ENCODE measurements at regions not wholly inside any gene's neighbourhood (a gene's known extent, or its start where the extent isn't known, plus 50 kb on each side); places are given as distances from the start of the nearest gene placed in this dataset.

DNA sequence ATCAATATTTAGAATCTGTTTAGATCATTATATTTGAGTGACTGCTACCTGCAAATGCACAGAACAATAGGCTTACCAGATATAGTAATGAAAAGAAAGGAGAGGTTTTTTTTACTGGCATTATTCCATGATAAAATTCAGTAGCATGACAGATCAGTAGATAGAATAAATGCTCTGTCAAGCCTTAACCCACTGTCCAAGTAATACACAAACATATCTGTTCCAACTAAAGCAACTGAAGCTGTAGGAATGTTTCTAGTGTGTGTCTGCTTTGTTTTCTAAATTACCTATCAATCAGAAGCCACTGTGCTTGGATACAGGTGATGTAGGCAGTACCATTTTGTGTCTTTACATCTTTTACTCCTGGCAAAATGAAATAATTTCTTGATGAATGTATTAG, 604.6 kb downstream of the PCDH7 start:
- no peak overlapping the region for H3K4me3 ChIP-seq (ENCODE audit: control insufficient read depth in 1 of 2, extremely low read depth in 1 of 2, low read length in 1 of 2)
- Mint-ChIP-seq H3K9me3 (peaks cover 2 to 14% (median 11%) of the 10 kb centered on the region in 3 donors), H3K27me3 (no peaks in the 10 kb centered on the region), H3K4me3 (no peak overlapping the region), H3K36me3 (no peaks in the 10 kb centered on the region), H3K27ac (no peak overlapping the region), H3K4me1 (no peaks in the 10 kb centered on the region)
- ATAC-seq (replicated peaks in 1 of 4) (no peak), DNase-seq (no peak)
- peaks cover 2% of the 10 kb centered on the region for H3K9me3 ChIP-seq
- ChIA-PET CTCF (no interaction called here), POLR2A (no interaction called here)
- no peak overlapping the region for H3K27ac ChIP-seq (ENCODE audit: low read length)
- H3K36me3 ChIP-seq (ENCODE audit: control insufficient read depth in 2 of 2, extremely low read depth in 1 of 2, insufficient read depth in 1 of 2, low read length in 1 of 2) = no peaks in the 10 kb centered on the region
- H3K27me3 ChIP-seq (replicated peaks in 1 of 2; ENCODE audit: control insufficient read depth in 2 of 2, extremely low read depth in 1 of 2, insufficient read depth in 2 of 2, low read length in 1 of 2) = no peaks in the 10 kb centered on the region
- H3K4me1 ChIP-seq (ENCODE audit: control insufficient read depth in 1 of 2, extremely low read depth in 1 of 2, insufficient read depth in 2 of 2, low read length in 2 of 2) = no peaks in the 10 kb centered on the region

DNA sequence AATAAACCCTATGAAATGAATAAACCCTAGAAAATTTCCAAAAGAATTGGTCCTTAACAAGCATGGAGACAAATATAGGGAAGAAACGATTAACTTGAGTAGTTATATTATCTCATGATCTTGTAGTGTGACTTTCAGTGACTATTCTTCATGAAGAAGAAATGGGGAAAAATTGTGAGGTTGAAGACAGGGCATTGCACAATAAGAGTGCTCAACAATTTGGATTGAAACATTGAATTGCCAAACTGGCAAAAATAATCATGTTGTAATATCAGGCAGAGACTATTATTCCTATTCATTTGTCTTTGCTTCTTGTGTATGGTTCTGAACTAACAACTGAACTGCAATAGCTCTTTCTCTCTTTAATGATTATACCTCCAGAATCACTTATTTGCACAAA, 605.1 kb downstream of the PCDH7 start:
- peaks cover 5 to 13% (median 11%) of the 10 kb centered on the region in 3 donors for H3K9me3 Mint-ChIP-seq
- H3K4me1 ChIP-seq (ENCODE audit: control insufficient read depth in 1 of 2, extremely low read depth in 1 of 2, insufficient read depth in 2 of 2, low read length in 2 of 2) = no peaks in the 10 kb centered on the region
- H3K27ac ChIP-seq (ENCODE audit: low read length) = no peak overlapping the region
- no peaks in the 10 kb centered on the region for H3K27me3 Mint-ChIP-seq
- ChIA-PET CTCF (no interaction called here), POLR2A (no interaction called here)
- H3K4me3 Mint-ChIP-seq = no peak overlapping the region
- no peaks in the 10 kb centered on the region for H3K36me3 Mint-ChIP-seq
- no peak overlapping the region for H3K27ac Mint-ChIP-seq
- no peaks in the 10 kb centered on the region for H3K36me3 ChIP-seq (ENCODE audit: control insufficient read depth in 2 of 2, extremely low read depth in 1 of 2, insufficient read depth in 1 of 2, low read length in 1 of 2)
- no peak for ATAC-seq (replicated peaks in 1 of 4)
- H3K9me3 ChIP-seq = peaks cover 2% of the 10 kb centered on the region
- no peaks in the 10 kb centered on the region for H3K4me1 Mint-ChIP-seq
- H3K27me3 ChIP-seq (replicated peaks in 1 of 2; ENCODE audit: control insufficient read depth in 2 of 2, extremely low read depth in 1 of 2, insufficient read depth in 2 of 2, low read length in 1 of 2) = no peaks in the 10 kb centered on the region
- WGBS (ENCODE audit: insufficient coverage) = 60% methylated on average over 1 of the region's 1 CpG
- H3K4me3 ChIP-seq (ENCODE audit: control insufficient read depth in 1 of 2, extremely low read depth in 1 of 2, low read length in 1 of 2) = no peak overlapping the region
- no peak for DNase-seq

DNA sequence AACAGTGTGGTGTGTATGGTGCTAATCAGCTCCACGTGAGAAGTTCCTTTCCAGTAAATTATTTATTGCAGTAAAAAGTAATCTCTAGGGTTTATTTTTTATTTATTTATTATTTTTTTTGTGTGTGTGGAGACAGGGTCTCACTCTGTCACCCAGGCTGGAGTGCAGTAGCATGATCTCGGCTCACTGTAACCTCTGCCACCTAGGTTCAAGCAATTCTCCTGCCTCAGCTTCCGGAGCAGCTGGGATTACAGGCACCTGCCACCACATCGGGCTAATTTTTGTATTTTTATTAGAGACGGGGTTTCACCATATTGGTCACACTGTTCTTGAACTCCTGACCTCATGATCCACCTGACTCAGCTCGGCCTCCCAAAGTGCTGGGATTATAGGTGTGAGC, 606.9 kb downstream of the PCDH7 start:
- H3K27ac Mint-ChIP-seq = no peak overlapping the region
- H3K4me3 Mint-ChIP-seq = no peak overlapping the region
- H3K27me3 Mint-ChIP-seq = no peaks in the 10 kb centered on the region
- H3K9me3 Mint-ChIP-seq = peaks cover 5 to 8% (median 6%) of the 10 kb centered on the region in 3 donors
- H3K4me1 Mint-ChIP-seq = no peaks in the 10 kb centered on the region
- H3K4me1 ChIP-seq (ENCODE audit: control insufficient read depth in 1 of 2, extremely low read depth in 1 of 2, insufficient read depth in 2 of 2, low read length in 2 of 2) = no peaks in the 10 kb centered on the region
- DNase-seq (no peak), ATAC-seq (replicated peaks in 1 of 4) (no peak)
- H3K9me3 ChIP-seq = peaks cover 2% of the 10 kb centered on the region
- ChIA-PET CTCF (no interaction called here), POLR2A (no interaction called here)
- WGBS (ENCODE audit: insufficient coverage) = no CpG with 5 or more reads among the region's 6 CpGs
- no peaks in the 10 kb centered on the region for H3K36me3 Mint-ChIP-seq
- H3K36me3 ChIP-seq (ENCODE audit: control insufficient read depth in 2 of 2, extremely low read depth in 1 of 2, insufficient read depth in 1 of 2, low read length in 1 of 2) = no peaks in the 10 kb centered on the region
- H3K4me3 ChIP-seq (ENCODE audit: control insufficient read depth in 1 of 2, extremely low read depth in 1 of 2, low read length in 1 of 2) = no peak overlapping the region
- H3K27me3 ChIP-seq (replicated peaks in 1 of 2; ENCODE audit: control insufficient read depth in 2 of 2, extremely low read depth in 1 of 2, insufficient read depth in 2 of 2, low read length in 1 of 2) = no peaks in the 10 kb centered on the region
- no peak overlapping the region for H3K27ac ChIP-seq (ENCODE audit: low read length)

DNA sequence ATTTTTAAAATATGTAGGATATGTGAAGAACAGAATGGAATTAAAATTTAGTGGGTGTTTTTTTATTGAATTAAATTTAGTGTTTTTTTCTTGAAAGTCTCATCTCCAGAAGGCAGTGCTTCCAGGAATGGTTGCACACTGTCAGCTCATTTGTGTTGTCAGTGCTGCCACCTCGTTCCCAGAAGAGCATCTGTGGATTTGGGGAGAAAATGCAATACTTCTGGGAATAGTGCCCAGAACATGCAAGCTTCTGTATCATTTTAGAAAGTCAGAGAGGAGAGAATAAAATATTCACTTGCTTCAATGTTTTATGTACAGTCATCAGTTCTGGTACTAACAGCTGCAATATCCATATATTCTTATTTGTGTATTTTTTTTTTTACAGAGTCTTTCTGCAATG, 608.8 kb downstream of the PCDH7 start:
- H3K4me3 ChIP-seq (ENCODE audit: control insufficient read depth in 1 of 2, extremely low read depth in 1 of 2, low read length in 1 of 2) = no peak overlapping the region
- 18% methylated on average over 1 of the region's 1 CpG for WGBS (ENCODE audit: insufficient coverage)
- H3K27me3 ChIP-seq (replicated peaks in 1 of 2; ENCODE audit: control insufficient read depth in 2 of 2, extremely low read depth in 1 of 2, insufficient read depth in 2 of 2, low read length in 1 of 2) = no peaks in the 10 kb centered on the region
- H3K36me3 ChIP-seq (ENCODE audit: control insufficient read depth in 2 of 2, extremely low read depth in 1 of 2, insufficient read depth in 1 of 2, low read length in 1 of 2) = no peaks in the 10 kb centered on the region
- POLR2A ChIA-PET = no interaction called here
- DNase-seq (no peak), ATAC-seq (replicated peaks in 1 of 4) (no peak)
- no peak overlapping the region for H3K4me3 Mint-ChIP-seq
- peaks cover 2% of the 10 kb centered on the region for H3K9me3 ChIP-seq
- no peaks in the 10 kb centered on the region for H3K27me3 Mint-ChIP-seq
- CTCF ChIA-PET = no interaction called here
- H3K27ac Mint-ChIP-seq = no peak overlapping the region
- H3K4me1 Mint-ChIP-seq = no peaks in the 10 kb centered on the region
- no peaks in the 10 kb centered on the region for H3K4me1 ChIP-seq (ENCODE audit: control insufficient read depth in 1 of 2, extremely low read depth in 1 of 2, insufficient read depth in 2 of 2, low read length in 2 of 2)
- peaks cover 3 to 6% (median 6%) of the 10 kb centered on the region in 3 donors for H3K9me3 Mint-ChIP-seq
- H3K36me3 Mint-ChIP-seq = no peaks in the 10 kb centered on the region
- no peak overlapping the region for H3K27ac ChIP-seq (ENCODE audit: low read length)

DNA sequence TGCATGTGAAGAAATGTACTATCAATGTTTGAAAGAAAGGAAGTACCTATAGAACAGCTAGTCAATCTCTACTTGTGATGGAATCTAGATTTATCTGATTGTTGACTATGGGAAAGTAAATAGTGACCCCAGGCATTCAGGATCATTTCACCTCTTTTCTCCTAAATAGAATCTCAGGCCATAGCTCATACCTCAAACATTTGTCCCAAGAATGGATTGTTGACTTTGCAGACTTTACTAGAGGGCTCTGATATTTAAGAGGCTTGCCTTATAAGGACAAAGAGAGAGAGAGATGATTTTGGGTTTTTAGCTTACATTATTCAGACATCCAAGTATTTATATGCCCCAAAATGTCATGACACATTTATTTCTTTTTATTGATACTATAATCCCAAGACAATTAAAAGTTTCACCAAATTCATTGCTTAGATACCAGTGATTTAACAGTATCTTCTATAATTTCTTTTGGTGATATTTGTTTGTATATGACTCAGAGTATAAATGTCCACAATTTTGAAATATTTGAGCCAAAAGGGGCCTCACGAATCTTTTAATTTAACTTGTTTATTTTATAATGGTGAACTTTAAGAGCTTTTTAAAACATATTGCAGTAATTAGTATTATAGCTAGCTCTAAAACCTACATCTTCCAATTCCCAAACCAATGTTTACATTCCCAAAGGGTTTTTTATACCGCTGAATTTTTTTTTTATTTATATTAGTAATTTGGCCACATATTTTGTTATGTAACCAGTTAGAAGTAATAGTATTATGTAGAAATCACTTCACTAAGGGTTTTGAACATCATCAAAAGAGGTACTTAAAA, 614.1 kb downstream of the PCDH7 start:
- Mint-ChIP-seq H3K27ac (no peak overlapping the region), H3K36me3 (no peaks in the 10 kb centered on the region), H3K27me3 (no peaks in the 10 kb centered on the region), H3K4me1 (no peaks in the 10 kb centered on the region), H3K4me3 (no peak overlapping the region), H3K9me3 (peaks cover 0 to 14% (median 8%) of the 10 kb centered on the region in 3 donors)
- POLR2A ChIA-PET = no interaction called here
- DNase-seq (no peak), ATAC-seq (replicated peaks in 1 of 4) (no peak)
- no peak overlapping the region for H3K27ac ChIP-seq (ENCODE audit: low read length)
- WGBS (ENCODE audit: insufficient coverage) = no CpG with 5 or more reads among the region's 2 CpGs
- no peaks in the 10 kb centered on the region for H3K4me1 ChIP-seq (ENCODE audit: control insufficient read depth in 1 of 2, extremely low read depth in 1 of 2, insufficient read depth in 2 of 2, low read length in 2 of 2)
- CTCF ChIA-PET = interaction anchor here in 1 of 2 donors (0.6 kb wide), 1 partner anchor 90 kb away, joined by 3 read pairs; no protein-coding TSS in a partner anchor
- no peak overlapping the region for H3K4me3 ChIP-seq (ENCODE audit: control insufficient read depth in 1 of 2, extremely low read depth in 1 of 2, low read length in 1 of 2)
- H3K9me3 ChIP-seq = peaks cover 2% of the 10 kb centered on the region
- no peaks in the 10 kb centered on the region for H3K27me3 ChIP-seq (replicated peaks in 1 of 2; ENCODE audit: control insufficient read depth in 2 of 2, extremely low read depth in 1 of 2, insufficient read depth in 2 of 2, low read length in 1 of 2)
- H3K36me3 ChIP-seq (ENCODE audit: control insufficient read depth in 2 of 2, extremely low read depth in 1 of 2, insufficient read depth in 1 of 2, low read length in 1 of 2) = no peaks in the 10 kb centered on the region

DNA sequence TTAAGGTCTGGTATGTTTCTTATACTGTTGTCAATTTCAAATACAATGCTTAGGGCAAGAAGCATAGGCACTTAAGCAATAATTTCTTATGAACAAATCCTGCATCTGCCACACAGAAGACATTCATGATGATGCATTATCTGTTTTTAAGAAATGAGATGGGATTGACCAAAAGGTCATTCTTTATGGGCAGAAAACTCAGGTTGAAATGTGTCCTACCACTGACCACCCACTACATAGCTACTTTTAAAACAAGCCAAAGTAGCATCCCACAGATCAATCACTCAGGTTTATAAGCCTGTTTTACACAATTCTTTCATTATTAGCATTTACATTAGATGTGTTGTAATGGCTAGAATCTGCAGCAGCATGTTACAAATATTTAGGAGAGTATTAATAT, 617.8 kb downstream of the PCDH7 start:
- Histone ChIP-seq H3K9me3 (peaks cover 2% of the 10 kb centered on the region), H3K27me3 (replicated peaks in 1 of 2; ENCODE audit: control insufficient read depth in 2 of 2, extremely low read depth in 1 of 2, insufficient read depth in 2 of 2, low read length in 1 of 2) (no peaks in the 10 kb centered on the region), H3K27ac (ENCODE audit: low read length) (no peak overlapping the region), H3K4me1 (ENCODE audit: control insufficient read depth in 1 of 2, extremely low read depth in 1 of 2, insufficient read depth in 2 of 2, low read length in 2 of 2) (no peaks in the 10 kb centered on the region), H3K4me3 (ENCODE audit: control insufficient read depth in 1 of 2, extremely low read depth in 1 of 2, low read length in 1 of 2) (no peak overlapping the region), H3K36me3 (ENCODE audit: control insufficient read depth in 2 of 2, extremely low read depth in 1 of 2, insufficient read depth in 1 of 2, low read length in 1 of 2) (no peaks in the 10 kb centered on the region)
- DNase-seq (no peak), ATAC-seq (replicated peaks in 1 of 4) (no peak)
- peaks cover 17 to 27% (median 26%) of the 10 kb centered on the region in 3 donors for H3K9me3 Mint-ChIP-seq
- no peaks in the 10 kb centered on the region for H3K27me3 Mint-ChIP-seq
- no peak overlapping the region for H3K4me3 Mint-ChIP-seq
- H3K36me3 Mint-ChIP-seq = no peaks in the 10 kb centered on the region
- H3K27ac Mint-ChIP-seq = no peak overlapping the region
- no peaks in the 10 kb centered on the region for H3K4me1 Mint-ChIP-seq
- ChIA-PET POLR2A (interaction anchor here in 1 of 2 donors (0.6 kb wide), 1 partner anchor 13 kb away, joined by 3 read pairs; no protein-coding TSS in a partner anchor), CTCF (no interaction called here)
